TTC549 (cell line): ENCODE measurements at regions not wholly inside any gene's neighbourhood (a gene's known extent, or its start where the extent isn't known, plus 50 kb on each side); places are given as distances from the start of the nearest gene placed in this dataset.

Experiments used
- FAIRE-seq: peaks from 2 replicates; lab custom pipeline; 2012; peaks lifted over from hg19 to GRCh38; lab: Jason Lieb, UNC

GRCh38 chr12:45669792-45670191 is 59.7 kb upstream of the ARID2 start:
- FAIRE-seq: no peak

DNA sequence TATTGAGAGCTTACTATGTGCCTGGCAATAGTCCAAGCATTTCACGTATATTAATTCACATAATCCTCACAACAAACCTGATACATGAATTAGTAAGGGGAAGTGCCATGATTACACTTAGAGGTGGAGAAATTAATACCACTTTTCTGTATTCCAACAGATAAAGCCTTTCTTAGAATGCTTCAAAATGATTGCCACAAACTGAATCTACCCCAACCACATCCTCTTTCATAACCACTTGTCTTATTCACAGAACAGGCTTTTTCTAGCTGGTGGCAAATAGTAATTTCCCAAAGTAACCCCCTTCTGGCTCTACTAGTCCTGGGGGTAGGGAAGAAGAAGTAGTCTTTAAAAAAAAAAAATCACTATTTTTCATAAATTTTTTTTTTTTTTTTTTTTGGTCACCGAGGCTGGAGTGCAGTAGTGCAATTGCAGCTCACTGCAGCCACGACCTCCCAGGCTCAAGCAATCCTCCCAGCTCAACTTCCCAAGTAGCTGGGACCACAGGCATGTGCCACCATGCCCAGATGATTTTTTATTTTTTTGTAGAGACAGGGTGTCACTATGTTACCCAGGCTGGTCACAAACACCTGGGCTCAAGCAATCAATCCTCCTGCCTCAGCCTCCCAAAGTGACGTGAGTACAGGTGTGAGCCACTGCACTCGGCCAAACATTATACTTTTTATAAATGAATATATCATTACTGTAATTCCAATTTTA is 59.0 kb upstream of the ARID2 start:
- FAIRE-seq: no peak

DNA sequence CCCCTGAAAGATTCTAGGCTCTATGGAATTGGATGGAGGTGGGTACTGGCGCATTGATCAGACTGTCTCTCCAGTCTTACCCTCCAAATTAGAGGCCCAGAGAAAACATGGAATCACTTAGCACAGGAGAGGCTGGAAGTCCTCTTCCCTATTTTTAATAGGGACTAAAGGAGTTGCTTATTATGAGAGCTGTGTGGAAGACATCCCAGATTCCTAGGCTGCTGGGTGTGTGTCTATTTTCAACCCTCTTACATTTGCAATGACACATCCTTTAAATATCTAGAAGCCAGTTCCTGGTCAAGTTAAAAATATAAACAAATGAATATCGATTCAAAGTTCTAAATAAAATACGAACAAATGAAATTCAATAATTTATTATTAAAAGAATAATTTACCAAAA is 58.3 kb upstream of the ARID2 start:
- FAIRE-seq: no peak

DNA sequence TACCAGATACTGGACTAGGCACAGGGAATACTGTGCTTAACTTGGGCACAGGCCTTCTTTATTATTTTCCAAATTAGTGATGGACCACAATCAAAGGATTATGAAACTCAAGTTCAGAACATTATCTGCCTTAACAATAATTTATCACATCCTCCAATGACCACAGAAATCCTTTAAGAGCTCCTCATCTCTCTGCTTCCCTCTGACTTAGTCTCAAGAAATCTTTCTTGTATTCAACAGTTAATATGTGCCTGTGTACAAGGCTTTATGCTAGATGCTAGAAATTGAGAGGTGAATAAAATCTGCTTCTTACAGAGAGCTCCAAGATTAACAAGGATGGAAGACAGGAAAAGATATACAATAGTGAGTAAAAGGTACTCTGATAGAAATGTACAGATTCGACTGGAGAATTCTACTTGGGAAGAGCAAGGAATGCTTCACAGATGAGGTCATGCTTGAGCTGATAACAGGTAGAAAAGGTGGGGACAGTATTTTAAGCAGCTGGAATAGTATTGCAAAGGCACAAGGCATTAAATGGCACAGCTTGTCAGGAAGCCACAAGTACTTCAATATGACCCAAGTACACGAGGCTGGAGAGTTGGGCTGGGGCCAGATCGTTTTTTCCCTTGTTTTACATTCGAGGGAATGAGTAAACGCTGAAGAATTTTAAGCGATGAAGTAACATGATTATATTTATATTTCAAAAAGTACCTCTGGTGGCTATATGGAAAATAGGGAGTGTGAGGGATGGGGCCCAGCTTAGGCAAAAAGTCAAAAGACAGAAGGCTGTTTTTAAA is 55.1 kb upstream of the ARID2 start:
- FAIRE-seq: no peak

DNA sequence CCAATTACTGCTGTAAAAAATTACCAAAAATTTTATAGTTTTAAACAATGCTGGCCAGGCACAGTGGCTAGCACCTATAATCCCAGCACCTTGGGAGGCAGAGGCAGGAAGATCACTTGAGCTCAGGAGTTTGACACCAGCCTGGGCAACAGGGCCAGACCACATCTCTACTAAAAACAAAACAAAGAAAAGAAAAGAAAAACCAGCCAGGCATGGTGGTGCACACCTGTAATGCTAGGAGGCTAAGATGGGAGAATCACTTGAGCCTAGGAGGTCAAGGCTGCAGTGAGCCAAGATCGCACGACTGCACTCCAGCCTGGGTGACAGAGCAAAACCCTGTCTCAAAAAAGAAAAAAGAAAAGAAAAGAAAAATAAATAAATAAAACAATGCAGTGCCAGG is 54.0 kb upstream of the ARID2 start:
- no peak for FAIRE-seq
